AG08396 (cell line): ENCODE measurements at regions not wholly inside any gene's neighbourhood (a gene's known extent, or its start where the extent isn't known, plus 50 kb on each side); places are given as distances from the start of the nearest gene placed in this dataset.
A peak's percentile ranks its signal among the peaks of the same experiment; 100 is the strongest.

Source experiments
- DNase-seq: peaks from one replicate; pipeline ENCODE4 v3.0.0; 2012; ENCODE audit warnings: low spot score, mixed read lengths

DNA sequence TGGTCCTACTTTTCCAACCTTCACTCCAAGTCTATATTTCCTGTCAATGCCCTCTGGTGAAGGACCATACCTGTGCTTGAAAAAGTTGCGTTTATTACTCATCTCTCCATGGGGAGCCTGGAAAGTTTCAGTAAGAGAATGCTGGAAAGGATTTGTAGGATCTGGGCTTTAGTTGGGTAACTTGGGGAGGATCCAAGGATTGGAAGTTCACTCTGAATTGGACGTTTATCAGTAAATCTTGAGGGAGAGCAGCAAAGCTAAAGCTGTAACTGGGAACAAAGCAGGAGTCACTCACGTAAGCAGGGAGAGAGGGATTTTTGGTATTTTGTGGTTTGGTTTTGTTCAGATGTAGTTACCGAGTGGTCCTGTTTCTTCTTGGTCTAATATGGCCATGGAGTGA lies 51.4 kb upstream of the NPVF start:
- DNase-seq = no peak

- no peak for DNase-seq
Measured at GRCh38 chr7:25280181-25280580, 51.9 kb upstream of the NPVF start.

DNA sequence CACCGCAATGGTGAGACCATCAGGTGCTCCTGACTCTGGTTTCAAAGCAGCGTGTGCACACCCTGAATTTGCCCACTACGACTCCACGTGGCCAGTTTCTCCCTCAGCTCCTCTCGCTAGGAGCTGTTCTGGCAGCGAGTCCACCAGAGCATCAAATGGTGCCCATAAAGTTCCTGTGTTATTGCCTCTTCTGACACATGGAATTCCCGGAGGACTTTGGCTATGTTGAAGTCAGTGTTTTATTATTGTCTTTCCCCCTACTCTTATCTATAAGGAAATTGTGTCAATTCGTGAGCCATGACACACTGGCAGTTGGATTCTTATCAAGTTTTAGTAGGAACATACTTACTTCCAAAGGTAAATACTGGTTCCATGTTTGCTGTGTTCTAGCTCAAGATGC lies 53.9 kb upstream of the NPVF start:
- no peak for DNase-seq

DNA sequence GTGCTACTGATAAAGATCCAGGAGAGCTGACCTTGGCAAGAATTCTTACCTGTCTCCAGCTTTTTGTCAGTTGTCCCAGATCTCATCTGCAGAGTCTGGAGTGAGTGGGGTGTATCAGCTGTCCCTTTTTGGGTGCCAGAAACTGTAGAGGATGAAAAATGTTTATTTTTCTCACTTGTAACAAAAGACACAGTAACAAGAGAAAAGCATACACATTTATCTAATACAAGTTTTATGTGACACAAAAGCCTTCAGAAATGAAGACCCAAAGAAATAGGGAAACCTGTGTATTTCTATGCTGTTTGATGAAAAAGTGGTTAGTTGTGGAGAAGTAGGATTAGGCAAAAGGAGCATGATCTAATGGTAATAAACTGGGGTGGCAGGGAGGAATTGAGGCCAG lies 58.5 kb upstream of the NPVF start:
- DNase-seq = no peak

GRCh38 chr7:25287291-25287690 lies 59.0 kb upstream of the NPVF start:
- DNase-seq = no peak

- DNase-seq = no peak
Measured at GRCh38 chr7:25288556-25289307, 60.4 kb upstream of the NPVF start.

GRCh38 chr7:25289518-25289917 lies 61.2 kb upstream of the NPVF start:
- DNase-seq = no peak

DNA sequence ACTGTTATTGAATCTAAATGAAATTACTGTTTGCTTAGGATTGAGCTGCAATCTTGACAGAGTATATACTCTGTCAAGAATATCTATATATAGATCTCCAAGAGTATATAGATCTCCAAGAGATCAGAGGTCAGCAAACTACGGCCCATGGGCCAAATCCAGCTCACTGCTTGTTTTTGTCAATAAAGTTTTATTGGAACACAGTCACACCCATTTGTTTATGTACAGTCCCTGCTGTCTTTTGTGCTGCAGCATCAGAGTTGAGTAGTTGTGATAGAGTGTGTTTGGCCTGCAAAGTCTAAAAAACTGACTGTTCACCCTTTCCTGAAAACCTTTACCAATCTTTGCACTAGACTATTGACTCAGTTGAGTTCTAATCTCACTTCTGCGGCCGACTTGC lies 66.3 kb upstream of the NPVF start:
- no peak for DNase-seq

DNA sequence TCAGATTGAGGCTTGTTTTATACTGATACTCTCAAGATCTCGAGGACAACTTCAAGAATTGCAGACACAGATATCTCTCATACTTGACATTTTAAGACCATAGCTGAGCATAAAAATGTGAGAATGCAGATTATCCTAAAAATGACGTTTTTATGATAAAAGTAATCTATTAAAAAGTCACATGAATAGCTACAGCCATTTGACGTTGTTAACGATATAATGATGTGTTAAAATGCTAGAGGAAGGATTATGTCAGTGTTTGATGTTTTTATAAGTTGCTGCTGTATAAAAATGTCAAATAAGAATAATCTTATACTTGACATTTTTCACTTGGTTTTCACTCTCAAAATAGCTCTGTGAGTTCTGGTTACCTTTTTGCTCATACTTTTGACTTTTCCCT lies 67.1 kb upstream of the NPVF start:
- no peak for DNase-seq

DNA sequence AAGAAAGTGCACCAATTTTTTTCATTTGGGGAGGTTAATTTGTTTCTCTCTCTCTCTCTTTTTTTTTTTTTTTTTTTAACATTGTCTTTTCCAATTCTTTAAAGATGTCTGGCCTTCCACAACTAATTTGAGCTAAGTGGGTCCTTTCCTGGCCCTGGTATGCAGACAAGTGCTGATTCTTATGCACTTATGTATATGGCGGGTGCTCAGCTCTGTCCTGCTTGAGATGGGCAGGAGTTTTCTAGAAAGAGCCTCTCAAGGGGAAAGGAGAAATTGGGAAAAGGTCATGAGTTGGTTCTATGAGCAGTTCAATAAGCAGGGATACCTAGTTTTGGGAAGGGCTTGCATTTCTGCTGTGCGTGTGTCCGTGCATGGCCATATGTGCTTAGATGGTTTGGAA lies 67.8 kb upstream of the NPVF start:
- DNase-seq = no peak

- DNase-seq = no peak
Measured at GRCh38 chr7:25297278-25297677, 69.0 kb upstream of the NPVF start.

- DNase-seq = peak; percentile 5
Measured at GRCh38 chr7:25303281-25304181, 75.2 kb upstream of the NPVF start.

- DNase-seq = no peak
Measured at GRCh38 chr7:25304691-25305090, 76.4 kb upstream of the NPVF start.

DNA sequence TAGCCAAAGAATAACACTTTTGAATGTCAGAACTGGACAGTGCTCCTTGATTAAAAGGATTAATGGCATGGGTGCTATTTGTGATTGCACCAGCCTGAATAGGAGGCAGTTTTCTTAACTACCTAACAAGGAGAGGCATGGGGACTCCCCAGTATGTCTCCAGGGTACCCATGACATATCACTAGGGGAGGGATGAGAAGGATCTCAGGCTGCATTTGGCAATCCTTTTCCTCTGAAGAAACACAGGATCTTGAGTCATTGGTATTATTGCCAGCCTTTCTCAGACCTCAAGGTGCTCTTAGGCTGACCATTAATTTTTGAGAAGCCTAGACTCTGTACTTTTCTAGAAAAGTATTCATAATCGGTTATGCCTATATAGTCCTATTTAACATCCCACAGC lies 77.5 kb upstream of the NPVF start:
- DNase-seq = no peak

DNA sequence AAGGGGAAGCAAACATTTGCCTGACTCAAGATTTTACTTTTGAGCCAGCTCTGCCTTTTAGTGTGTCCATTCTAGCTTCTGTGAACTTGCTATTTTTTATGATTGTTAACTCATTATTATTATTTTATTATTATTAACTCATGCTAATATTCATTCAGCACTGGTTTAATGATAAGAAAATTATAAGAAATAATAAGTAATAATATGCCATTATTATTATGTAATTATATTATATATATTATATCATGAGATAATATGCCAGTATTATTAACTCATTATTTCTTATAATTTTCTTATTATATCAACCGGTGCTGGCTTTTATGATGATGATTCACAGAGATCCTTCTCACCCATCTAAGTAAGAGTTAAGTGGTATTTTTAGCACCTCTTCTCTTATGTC lies 79.3 kb upstream of the NPVF start:
- DNase-seq = no peak

DNA sequence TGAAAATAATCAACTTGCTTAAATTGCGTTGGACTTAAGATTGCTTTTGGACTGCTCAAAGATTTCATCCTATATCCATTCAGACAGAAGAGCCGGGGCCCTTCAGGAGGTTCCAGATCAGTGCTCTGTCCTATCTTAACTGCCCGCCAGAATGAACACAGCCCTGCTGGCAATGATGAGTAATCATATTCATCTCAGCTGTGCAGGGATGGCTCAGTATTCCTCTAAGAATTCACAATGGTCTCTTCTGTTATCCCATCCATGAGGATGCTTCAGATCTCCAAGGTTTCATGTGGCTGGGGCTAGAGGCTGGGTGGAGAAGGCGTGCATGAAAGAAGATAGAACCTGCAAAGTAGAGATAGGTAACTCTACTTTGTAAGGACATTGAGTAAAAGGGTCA lies 80.0 kb upstream of the NPVF start:
- no peak for DNase-seq

DNA sequence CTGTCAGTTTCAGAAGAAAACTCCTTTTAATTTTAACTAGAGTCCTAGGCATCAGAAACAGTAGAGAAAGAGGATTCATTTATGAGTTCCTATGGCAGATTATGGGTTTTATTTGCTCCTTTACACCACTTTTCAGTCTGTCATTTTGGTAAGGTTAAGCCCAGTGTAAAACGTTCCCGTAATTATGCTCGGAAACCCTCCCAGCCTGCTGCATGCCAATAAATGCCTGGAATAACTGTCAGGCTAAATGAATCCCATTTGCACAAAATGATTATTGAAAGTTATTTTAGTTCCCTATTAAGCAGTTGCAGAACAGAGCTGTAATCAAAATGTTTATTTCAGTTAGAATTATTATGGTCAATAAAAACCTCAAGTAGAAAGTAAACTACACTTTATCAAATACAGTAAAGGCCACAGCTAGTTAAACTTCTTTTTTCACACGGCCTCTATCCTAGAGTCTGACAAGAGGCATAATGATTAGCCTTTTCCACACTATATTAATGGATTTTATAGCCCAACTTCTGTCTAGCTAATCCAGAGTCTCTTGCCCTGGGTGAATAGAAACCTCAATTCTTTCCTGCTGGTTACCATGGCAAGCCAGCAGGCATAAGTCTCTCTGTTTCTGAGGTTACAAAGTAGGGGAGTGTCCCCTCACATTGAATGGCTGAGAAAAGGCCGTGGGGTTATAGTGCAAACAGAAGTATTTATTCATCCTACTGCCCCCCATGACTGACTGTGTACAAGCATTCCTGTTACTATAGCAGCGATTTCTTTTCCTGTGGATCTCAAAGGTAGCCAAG lies 80.8 kb upstream of the NPVF start:
- no peak for DNase-seq

DNA sequence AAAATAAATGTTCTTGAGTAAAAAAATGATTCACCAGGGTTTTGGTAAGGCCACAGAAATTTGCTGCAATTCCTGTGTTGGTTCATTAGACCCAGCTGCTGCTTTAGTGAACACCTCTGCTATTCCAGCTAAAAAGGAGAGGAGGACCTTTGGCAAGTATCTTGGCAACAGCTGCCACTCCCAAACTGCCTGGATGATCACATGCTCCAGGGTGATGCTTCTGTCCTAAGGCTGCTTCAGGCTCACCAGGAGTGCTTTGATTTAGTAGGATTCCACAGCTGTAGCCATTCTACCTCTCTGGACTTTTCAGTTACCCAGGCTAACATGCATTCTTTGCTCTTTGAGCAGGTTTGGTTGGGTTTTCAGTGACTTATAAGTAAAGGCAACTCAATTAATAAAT lies 82.6 kb upstream of the NPVF start:
- DNase-seq = no peak

DNA sequence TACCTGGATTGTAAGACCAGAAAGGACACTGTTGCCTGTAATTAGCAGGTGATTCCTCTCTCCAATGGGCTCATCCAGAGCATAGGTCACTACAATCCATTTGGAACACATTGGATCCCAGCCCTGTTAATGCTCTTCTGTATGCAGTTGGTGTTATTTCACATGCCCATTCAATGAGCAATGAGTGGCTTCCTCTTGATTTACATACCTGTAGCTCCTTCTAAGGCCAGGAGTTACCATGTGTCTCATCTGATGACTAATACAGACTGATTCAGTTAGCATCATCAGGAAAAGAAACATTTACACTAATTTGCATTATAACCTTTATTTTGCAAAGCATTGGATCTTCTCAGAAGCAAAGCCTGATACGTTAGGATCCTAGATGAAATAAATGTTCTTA lies 83.1 kb upstream of the NPVF start:
- no peak for DNase-seq

GRCh38 chr7:25312968-25313367 lies 84.7 kb upstream of the NPVF start:
- DNase-seq = no peak

- no peak for DNase-seq
Measured at GRCh38 chr7:25313526-25313925, 85.2 kb upstream of the NPVF start.

- DNase-seq = no peak
Measured at GRCh38 chr7:25314094-25314730, 85.9 kb upstream of the NPVF start.
